ENCODE measurements at regions not wholly inside any gene's neighbourhood (a gene's known extent, or its start where the extent isn't known, plus 50 kb on each side); places are given as distances from the start of the nearest gene placed in this dataset.
"Not testable (repeated sequence)": the region's sequence is repeated elsewhere in the genome, so short reads cannot be mapped to it uniquely, and the experiment has no call there.

DNA sequence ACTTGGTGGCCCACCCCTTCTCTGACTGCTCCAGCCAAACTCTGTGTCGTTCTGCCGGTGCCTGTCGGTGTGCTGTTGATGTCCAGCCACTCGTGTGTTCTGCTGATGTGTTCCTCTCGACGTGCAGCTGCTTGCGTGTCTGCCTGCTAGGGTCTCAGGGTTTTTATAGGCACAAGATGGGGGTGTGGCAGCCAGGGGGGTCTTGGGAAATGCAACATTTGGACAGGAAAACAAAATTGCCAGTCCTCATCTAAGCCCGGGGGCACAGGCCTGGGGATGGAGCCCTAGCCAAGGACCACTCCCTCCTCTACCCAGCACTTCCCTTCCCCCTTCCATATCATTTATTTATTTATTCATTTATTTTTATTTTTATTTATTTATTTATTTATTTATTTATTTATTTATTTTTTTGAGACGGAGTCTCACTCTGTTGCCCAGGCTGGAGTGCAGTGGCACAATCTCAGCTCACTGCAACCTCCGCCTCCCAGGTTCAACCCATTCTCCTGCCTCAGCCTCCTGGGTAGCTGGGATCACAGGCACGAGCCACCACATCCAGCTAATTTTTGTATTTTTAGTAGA is 165.8 kb upstream of the COPS8 start:
- not testable (repeated sequence) for TF ChIP-seq EZH2phosphoT487 (IDR thresholded peaks at IDR 0.05; ENCODE audit: low read depth, severe bottlenecking, unreplicated experiment)
- TF ChIP-seq, protein P1, sequence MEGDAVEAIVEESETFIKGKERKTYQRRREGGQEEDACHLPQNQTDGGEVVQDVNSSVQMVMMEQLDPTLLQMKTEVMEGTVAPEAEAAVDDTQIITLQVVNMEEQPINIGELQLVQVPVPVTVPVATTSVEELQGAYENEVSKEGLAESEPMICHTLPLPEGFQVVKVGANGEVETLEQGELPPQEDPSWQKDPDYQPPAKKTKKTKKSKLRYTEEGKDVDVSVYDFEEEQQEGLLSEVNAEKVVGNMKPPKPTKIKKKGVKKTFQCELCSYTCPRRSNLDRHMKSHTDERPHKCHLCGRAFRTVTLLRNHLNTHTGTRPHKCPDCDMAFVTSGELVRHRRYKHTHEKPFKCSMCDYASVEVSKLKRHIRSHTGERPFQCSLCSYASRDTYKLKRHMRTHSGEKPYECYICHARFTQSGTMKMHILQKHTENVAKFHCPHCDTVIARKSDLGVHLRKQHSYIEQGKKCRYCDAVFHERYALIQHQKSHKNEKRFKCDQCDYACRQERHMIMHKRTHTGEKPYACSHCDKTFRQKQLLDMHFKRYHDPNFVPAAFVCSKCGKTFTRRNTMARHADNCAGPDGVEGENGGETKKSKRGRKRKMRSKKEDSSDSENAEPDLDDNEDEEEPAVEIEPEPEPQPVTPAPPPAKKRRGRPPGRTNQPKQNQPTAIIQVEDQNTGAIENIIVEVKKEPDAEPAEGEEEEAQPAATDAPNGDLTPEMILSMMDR (IDR thresholded peaks at IDR 0.05; ENCODE audit: poor library complexity) = not testable (repeated sequence)
